Tongue (tissue), 1 donor: ENCODE measurements at regions not wholly inside any gene's neighbourhood (a gene's known extent, or its start where the extent isn't known, plus 50 kb on each side); places are given as distances from the start of the nearest gene placed in this dataset.

Source experiments
- DNase-seq: peaks from one replicate; pipeline ENCODE4 v3.0.0-alpha.2; 2015

DNA sequence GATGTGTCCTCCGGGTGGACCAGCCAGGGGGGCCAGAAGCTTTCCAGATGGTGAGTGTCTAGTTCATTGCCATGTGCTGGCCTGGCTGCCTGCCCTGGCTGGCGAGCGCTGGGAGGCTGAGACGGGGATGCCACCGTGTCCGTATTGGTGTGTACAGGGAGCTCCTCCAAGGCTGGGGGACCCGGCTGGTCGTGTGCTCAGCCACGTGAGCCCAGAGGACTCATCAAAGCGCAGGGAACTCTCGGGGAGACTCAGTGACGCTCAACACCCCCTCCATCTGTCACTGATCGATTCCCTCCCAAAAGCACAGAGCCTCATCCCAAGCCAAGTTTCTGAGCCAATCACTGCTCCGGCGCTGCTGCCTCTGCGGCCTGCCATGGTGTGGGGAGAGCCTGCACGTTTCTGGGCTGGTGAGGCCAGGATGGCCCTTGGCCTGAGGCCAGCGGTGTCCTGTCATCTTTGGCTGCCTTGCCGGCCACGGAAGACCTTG, 423.7 kb downstream of the SHANK2 start:
- DNase-seq: peak; percentile 89

DNA sequence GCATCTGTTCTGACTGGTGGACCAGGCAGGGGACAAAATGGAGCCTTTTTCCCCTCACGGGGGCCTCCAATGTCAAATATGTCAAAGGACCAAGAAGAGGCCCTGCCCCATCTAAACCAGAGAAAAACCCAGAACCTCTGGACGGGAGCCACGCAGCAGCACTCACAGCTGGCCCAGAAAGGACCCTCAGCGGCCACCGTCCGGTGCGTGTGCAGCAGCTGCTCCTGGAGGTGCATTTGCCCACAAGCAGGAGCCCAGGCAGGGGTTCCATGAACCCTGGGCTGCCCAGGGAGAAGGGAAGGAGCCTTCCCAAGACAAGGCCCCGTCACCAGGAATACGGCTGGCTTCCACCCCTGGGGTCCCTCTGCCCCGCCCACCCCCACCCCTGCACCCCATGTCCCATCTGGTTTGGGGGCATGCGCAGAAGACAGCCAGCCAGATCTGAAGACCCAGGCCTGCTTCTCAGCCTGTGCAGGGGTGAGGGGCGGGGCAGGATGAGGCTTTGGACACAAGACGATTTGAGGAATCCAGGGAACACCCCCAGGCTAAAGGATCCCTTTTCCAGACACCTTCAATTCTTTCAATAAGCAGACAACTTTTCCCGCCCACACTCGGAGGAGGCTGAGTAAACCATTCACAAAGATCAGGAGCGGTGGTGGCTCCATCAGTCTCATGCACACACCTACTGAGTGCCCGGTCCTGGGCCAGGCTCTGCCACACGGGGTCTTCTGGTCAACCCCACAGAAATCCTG, 423.1 kb downstream of the SHANK2 start:
- DNase-seq: peak; percentile 52

DNA sequence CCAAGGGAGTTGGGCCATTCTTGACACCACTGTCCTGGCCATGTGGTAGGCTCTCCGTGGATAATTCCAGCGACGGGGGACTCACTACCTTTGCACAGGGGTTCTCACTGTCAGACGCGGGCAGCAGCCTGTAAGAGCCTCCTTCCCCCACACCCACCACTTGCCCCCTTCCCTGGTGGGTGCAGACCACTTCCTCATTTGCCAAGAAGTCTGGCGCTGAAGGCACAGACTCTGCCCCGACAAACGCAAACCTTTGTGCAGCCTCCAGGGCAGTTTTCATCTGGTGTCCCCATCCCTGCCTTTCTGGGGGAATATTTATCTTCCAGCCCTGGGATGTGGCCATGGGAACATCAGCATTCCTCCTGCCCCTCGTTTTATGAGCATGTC, 422.5 kb downstream of the SHANK2 start:
- no peak for DNase-seq

DNA sequence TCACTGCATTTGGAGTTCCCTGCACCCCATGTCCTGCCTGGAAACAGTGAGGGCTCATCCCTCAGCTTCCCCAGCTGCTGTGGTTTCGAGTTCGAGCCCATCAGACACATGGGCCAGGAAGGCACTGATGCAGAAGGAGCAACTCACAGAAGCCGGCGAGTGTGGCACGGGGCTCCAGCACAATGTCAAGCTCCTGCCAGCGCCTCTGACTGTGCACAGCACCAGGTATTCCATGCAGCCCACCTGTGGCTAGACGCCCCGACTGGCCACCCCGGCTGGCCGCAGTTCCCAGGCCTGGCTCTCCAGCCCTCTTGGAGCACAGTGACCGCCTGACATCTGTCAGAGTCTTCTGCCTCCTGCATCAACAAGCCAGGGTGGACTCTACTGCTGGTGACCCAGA, 419.4 kb downstream of the SHANK2 start:
- DNase-seq: no peak

DNA sequence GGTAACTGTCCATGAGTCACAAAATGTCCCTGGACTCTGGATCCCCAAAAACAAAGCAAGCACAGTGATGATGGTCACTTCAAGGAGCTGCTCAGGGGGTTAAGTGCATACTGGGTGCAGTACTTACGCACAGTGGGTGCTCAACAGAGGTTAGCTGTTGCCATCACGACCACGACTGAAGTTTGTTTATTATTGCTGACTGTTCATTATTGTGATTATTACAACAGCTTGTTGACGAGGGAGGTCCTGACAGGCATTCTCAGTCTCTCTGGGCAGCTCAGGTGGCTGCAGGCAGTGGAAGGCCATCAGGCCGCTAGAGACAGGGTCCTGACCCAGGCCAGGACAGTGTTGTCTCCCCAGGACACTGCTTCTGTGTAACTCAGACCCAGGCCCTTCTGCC, 418.8 kb downstream of the SHANK2 start:
- DNase-seq: no peak

DNA sequence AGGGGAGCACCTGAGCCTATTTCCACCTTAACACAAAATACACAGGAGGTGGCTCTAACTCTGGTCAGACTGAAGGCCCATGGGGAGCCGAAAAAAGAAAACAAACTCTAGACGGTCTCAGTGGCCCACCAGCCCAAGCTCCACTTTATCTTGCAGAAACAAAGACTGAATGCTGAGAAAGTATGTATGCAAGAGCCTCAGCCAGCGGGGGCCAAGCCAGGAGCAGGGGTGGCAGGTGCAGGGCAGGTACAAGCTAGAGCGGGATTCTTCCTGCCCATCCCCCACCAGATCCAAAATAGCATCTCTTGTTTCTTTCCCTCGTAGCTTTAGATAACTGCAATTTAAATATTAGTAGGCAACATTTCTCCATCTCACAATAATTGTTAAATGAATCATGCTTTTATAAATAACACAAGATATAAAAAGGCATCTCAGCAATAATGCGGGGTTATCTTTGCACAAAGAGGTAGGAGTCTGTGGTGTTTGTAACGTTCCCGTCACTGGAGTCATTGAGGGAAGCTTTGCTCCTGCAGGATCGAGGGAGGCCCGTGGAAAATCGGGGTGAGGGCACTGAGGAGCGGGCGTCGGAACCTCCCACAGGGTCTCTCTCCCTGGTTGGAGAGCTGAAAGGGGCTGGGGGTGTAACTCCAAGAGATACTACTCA, 418.0 kb downstream of the SHANK2 start:
- no peak for DNase-seq

DNA sequence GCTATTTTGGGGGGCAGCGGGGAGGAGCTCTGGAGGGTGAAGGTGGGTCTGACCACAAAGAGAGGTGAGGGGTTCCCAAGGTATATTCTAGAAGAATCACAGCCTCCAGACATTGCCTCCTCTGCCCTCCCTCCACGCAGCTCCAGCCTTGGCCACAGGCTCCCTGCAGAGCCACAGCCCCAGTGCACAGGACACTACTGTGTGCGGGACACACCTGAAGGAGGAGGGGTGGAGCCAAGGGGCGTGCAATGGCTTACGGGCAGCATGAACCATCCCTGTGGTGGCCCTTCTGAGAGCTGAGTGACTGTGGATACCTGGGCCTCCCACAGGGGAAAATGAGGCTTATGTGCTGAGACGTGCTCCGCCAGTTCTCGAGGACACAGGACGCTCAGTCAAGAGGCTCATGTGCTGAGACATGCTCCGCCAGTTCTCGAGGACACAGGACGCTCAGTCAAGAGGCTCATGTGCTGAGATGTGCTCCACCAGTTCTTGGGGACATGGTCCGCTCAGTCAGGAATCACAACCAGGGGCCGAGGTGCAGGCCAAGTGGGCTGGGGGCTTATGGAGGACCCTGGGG, 417.3 kb downstream of the SHANK2 start:
- DNase-seq: no peak

DNA sequence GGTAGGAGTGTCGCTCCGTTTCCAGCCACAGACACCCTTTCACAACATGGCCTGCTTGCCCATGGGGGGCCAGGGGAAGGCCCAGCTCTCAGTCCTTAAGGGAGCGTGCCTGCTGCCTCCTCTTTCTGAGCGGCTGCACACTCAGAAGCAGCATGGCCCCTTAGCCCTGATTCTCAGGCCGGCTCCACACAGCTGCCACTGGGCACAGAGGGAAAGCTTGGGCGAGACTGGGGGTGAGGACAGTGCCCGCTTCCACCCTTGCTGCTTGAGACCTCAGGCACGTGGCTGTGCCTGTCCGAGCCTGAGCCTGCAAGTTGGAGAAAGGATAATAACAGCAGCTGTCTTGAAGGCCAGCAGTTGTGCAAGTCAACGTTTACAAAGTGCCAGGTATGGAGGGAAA, 416.3 kb downstream of the SHANK2 start:
- peak; percentile 27 for DNase-seq

DNA sequence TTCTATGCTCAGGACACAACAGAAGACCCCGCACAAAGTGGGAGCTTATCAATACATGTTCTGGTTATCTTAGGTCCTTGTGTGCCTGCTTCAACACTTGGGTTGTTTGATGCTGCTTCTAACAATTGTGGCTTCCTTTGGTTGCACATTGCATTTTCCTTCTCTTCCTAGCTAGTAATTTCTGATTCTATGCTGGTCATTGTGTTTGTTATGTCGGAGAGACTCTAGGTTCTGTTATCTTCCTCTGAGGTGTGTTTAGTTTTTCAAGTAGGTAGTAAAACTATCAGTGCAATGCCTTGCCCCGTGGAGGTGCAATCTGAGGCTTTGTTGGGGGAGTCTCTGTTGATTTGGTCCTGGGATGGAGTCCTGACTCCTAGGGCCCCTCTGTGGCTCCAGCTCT, 414.2 kb downstream of the SHANK2 start:
- DNase-seq: no peak

DNA sequence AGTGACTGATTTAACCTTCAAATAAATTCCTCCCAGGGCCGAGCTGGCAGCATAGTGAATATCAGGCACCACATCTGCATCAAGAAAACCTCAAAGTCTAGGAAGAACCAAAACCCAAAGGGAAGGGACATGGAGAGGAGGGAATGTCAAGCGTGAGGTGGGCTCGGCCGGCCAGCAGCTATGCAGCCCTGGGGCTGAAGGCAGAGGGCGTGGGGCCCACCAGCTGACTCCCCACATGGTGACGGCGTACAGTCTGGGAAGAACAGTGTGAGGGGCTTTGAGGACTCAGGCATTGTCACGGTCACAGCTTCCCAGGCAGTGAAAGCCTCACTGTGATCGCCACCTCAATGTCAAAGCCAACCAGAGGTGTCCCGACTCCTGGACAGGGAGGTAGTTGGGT, 412.5 kb downstream of the SHANK2 start:
- DNase-seq: no peak

DNA sequence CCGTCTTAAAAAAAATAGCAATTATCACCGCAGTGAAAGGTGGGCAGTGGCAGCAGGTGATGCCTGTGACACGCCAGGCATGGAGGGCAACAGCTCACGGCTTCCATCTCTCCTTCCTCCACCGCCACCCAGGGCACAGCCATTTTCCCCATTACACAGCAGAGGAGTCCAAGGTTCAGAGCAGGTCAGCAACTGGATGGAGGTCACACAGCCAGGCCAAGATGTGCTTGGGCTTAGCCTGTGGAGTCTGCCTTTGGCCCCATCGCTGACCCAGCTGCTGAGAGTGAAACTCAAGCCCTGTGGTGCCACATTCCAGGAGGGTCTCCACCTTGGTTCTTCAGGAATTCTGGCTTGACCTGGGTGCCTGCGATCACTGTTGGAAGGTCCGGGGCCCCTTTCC, 411.1 kb downstream of the SHANK2 start:
- no peak for DNase-seq

DNA sequence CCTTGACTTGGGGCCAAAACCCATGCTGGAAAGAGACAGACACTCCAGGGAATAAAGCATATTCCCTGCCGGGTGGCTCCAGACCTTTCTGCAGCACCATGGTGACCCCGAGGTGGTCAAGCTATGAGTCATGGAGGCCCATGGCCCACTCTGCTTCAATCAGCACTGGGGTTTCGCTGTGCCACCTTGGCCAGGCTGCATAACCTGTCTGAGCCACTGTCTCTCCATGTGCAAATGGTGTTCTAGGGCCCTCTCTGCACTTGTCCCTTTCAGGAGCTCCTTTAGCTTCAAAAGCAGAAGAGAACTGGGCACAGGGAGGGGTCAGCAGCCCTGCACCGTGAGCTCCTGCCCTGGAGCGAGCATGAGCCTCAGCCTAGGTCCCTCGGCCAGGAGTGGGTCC, 410.1 kb downstream of the SHANK2 start:
- no peak for DNase-seq

DNA sequence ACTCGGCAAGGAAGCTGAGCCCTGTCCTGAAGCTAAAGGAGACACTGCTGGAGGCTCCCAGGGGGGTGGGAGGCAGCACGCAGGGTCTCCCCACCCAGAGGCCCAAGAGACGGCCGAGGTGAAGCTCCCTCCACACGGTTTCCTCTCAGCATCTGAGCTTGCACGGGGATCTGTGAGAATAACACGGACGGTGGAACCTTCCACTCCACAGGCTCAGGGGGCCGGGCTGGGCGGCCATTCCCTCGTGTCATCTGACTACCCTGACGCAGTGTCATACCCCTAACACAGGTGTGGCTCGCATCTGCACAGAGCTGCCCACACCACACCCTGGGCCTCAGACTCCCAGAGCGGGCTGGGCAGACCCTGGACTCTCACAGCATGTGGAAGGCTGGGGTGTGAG, 409.7 kb downstream of the SHANK2 start:
- DNase-seq: no peak

DNA sequence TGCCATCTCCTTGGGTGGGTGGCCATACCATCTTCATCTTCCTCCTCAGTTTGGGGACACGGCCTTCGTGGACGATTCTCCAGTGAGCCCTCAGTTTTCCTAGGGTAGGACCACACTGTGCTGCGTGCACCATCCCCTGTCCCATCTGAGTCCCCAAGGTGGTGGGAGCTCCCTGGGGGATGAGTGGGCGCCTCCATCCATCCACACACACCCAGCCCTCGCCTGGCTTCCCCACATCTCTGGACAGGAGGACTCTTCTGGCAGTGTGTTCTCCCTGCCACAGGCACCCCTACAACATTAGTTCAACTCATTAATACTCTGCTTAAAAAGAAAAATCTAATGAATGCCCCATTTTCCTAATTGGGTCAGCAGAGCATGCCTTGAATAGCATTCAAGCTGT, 408.5 kb downstream of the SHANK2 start:
- DNase-seq: no peak

DNA sequence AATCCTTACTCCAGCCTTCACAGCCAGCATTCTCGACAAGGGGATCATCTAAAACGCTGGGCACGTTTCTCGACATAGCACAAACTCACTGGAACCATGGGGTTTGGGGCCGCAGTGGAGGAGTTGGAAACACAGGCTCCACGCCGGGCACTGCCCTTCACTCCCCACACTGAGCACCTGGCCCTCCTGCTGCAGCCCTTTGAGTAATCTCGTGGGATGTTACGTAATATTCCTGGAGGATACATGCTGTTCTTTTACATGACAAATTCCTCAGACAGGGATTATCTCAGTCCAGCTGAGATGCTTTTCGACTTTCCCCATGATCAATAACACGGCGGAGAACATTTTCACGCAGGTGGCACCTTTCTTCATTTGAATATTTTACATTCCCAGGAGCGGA, 408.0 kb downstream of the SHANK2 start:
- DNase-seq: no peak

DNA sequence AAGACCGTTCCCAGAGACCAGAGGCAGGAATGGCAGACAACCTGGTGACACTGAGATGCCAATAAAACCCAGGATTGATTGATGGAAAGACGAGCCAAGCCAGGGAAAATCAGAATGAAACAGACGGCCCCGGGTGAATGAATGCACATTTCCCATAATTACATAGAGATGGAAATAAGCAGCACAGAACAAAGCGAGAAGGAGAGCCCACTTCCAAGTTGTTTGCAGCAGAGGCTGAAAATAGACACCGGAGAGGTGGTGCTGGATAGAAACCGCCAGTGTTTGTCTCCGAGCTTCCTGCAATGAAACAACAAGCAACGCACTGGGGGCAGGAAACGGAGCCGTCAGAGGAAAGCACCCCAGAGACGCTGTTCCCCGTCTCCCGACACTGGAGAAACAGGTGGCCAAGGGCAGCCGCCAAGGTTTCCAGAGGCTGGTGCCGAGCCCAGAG, 406.8 kb downstream of the SHANK2 start:
- peak; percentile 42 for DNase-seq

DNA sequence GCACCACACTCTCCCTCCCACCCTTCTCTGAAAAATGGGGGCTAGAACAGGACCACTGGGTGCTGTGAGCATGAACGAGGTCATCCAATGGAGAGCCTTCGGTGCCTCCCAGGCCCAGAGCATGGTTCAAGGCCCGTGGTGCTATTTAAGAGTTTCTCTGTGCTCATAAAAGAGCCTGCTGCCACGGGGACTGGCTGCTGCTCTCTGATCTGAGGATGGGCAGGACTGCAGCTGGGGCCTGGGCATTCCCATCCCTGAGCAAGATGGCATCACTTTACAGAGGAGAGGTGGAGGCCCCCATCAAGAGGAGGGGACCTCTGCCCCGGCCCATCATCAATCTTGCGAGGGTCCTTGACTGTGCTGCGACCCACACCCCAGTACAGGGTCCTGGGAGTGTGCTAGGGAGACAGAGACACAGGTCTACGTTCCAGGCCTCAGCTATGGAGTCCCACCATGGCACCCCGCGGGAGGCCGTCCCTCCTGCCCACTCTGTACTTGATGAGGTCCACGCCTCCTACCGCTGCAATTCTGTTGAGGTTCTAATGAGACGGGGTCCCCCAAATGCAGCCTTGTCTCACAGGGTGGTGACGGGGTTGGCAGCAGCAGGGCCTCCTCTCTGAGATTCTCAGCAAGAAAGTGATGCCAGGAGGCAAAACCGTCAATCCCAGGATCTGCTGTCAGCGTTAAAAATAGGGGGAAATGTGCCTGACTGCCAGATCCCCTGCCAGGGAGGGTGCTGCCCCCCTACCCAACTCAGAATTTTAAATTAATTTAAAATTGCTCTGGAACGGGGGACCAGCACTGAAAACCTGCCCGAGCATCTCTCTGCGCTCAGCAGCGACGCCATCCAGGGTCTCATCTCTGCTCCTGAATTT, 405.4 kb downstream of the SHANK2 start:
- no peak for DNase-seq

DNA sequence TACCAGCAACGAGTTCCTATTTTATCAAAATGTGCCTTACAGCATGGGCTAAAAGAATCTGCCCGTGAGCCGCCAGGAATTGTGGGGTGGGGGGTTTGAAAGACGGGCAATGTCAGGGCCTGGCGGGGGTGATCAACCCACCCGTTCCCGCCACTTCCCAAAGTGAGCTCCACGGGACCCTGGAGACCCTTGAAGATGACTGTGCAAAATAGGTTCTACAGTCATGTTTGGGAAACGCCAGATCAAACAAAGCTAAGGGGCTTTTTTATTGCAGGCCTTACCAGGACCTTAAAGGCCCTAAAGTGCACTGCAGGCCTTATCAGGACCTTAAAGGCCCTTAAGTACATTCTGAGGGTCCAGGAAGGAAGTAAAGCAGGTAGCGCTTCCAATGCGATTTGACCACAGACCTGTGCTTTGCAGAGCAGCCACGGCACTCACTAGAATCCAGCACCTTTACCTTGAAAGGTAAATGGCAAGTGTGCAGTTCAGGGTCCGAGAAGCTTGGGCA, 404.1 kb downstream of the SHANK2 start:
- DNase-seq: no peak

DNA sequence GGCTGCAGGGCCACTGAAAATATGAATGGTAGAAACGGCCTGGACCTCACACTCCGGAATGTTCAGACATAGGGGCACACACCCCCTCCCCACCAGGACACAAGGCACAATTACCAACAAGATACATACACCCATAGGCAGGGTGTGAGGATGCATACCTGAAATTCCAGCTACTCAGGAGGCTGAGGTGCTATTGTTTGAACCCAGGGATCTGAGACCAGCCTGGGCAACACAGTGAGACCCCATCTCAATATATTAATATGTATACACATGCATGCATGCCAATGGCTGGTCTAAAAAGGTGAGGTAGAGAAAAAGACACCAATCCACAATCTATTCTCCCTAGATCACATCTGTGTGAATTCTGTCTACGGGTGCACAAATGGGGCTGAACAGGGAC, 403.3 kb downstream of the SHANK2 start:
- DNase-seq: no peak

DNA sequence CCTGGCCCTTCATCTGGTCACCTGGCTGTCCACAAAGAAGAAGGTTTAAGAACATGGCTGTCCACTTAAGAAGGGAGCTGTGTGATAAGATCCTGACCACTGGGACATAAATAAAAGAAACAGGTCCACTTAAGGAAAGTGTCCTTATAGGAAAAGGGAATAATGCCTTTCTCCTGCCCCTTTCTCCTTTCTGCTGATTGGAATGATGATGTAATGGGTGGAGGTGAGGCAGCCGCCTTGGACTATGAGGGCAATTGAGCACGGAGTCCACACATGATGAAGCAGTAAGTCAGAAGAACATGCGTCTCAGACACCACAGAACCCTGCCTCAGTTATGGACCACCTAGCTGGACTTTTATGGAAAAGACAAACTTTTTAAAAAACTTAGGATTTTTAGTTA, 401.1 kb downstream of the SHANK2 start:
- no peak for DNase-seq

DNA sequence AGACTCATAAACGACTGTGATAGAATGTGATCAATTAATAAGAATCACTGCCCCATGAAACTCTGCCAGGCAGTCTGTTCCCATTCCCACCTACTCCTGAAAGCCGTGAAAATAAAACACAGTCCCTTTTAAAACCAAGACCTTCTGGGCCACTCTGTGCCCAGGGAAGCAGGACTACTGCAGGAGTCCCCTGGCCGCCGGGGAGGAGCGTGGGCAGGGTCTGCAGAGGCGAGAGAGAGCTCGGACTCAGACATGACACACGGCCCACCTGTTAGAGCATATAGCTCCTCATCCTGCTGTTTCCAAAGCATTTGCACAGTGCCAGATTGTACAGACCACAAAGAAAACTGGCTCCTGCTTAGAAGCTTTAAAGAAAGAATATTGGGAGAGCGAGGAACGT, 400.5 kb downstream of the SHANK2 start:
- no peak for DNase-seq

DNA sequence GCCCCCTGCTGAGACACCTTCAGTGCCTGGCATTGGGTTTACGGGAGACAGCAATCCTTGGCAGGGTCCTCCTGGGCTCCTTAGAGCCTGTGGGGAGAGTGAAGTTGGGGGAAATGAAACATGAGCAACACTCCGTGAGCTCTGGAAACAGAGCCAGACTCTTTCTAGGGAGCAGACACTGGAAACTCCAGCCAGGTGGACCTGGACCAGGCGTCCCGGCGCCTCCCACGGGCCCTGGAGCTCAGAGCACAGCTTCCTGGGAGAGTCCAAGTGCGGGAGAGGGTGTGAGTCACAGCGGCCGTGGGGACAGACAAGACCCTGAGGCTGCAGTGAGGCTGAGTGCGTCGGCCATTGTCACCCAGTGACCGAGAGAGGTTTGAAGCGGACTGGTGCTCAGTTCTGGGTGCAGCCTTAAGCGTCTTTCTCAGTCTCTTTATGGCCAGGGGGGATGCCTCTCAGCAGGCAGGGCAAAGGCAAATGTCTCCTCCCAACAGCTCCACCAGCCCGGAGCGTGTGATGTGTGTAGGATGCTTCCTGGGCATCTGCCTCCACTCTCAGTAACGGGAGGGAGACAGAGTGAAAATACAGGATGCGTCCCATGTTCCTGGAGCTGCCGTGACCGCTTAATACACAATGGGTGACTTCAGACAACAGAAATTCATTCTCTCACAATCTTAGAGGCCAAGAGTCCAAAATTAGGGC, 399.2 kb downstream of the SHANK2 start:
- no peak for DNase-seq
